SKM-1 treated with dmso at 0.1 percent for 144 hours (cell line): ENCODE measurements at regions not wholly inside any gene's neighbourhood (a gene's known extent, or its start where the extent isn't known, plus 50 kb on each side); places are given as distances from the start of the nearest gene placed in this dataset.

ENCODE experiments used
- DNase-seq: peaks from one replicate; lab custom pipeline; 2025; ENCODE audit not compliant: unreplicated experiment; lab: John Stamatoyannopoulos, UW

DNA sequence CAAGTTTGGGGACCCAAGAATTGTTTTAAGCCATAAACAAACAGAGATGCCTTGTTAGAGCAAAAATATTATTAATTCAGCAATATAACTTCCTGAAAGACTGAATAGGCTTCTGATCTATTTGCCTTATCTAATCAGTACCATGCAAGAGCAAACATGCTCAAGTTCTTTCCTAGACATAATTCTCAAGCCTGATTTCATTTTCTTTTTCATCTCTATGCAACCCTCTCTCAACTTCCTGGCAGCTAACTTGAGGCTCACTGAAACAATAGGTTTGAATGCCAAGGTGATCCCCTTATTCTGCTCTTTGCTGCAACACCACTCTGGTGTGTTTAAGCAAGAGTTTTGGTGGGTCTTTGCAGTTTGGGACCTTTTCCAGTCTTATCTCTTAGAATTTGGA, 230.9 kb upstream of the CD96 start:
- no peak for DNase-seq

GRCh38 chr3:111311709-111312235, 230.2 kb upstream of the CD96 start:
- DNase-seq: peak; percentile 21

- DNase-seq: no peak
Measured at GRCh38 chr3:111314181-111314873, 227.7 kb upstream of the CD96 start.

DNA sequence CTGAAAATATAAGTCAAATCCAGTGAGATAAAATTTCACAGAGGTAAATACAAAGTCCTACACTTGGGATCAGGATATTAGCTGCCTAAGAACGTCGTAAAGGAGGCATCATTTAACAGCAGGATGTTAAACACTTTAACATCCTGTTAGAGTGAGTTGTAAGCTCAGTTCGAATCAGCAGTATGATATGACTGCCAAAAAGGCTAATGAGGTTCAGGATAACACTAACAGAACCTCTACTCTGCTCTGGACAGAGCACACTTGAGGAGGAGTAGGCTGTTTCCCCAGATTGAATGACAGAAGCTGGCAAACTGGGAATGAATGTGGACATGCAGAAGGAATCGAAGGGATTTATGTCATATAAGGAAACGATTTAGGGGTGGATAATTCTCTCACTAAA, 227.1 kb upstream of the CD96 start:
- no peak for DNase-seq

DNA sequence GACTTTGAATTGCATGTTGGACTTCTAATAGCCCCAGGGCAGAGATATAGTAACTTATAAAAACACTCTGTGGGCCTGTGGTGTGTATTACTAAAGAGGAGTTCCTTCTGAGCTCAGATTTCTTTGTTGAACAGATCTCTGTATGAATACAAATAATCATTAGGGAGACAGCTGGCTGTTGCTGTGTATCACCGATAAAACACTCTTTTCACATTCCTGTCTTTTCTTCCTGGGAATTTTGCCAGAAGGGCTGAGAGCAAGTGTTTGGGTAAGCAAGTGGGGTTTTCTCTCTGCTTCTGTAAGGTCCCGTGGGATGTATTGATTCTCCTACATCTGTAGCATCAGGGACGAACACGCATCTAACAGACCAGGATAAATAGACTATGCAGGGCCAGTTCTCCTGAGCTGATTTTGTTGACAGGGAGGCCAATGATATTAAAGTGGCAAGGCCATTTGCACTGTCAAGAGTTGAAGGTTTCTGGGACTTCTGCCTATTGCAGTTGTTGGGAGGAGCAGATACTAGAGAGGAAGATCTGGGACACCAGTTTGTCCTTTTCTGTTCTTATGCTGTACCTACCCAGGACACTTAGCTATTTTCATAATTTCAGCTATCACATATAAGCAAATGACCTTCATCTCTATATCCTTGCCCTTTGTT, 225.9 kb upstream of the CD96 start:
- DNase-seq: no peak

- DNase-seq: no peak
Measured at GRCh38 chr3:111318289-111318688, 223.7 kb upstream of the CD96 start.

DNA sequence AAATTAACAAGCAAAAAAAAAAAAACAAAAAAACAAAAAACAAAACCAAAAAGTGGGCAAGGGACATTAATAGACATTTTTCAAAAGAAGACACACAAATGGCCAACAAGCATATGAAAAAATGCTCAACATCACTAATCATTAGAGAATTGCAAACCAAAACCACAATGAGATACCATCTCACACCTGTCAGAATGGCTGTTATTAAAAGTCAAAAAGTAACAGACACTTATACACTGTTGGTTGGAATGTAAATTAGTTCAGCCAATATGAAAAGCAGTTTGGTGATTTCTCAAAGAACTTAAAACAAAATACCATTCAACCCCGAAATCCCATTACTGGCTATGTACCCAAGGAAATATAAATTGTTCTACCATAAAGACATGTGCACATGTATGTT, 222.4 kb upstream of the CD96 start:
- DNase-seq: no peak

- DNase-seq: no peak
Measured at GRCh38 chr3:111321786-111322185, 220.2 kb upstream of the CD96 start.

GRCh38 chr3:111323019-111323418, 219.0 kb upstream of the CD96 start:
- no peak for DNase-seq

- no peak for DNase-seq
Measured at GRCh38 chr3:111324151-111324550, 217.8 kb upstream of the CD96 start.

GRCh38 chr3:111324645-111325044, 217.4 kb upstream of the CD96 start:
- DNase-seq: no peak

DNA sequence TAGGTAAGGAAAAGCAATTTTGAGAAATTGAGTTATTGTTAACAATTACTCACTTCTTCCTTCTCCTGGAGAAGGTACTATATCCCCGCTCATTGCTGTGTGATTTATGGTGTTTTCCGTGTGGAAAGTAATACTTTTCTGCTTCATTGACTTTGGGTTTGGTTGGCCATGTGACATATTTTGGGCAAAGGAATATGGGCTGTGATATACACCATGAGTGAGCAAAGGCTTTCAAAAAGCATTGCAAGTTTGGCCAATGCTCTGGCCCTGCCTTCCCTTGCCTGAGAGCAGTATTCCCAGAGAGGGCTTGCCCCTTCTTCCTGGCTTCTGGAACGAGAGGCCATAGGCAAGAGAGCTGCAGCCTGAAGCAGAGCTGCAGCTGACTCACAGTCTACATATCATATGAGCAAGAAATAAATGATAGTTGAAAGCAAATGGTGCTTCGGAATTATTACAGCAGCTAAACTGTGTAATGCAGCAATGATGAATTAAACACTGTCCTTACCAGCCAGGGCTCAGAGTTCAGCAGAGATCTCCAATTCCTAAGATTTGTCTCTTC, 216.8 kb upstream of the CD96 start:
- DNase-seq: no peak

DNA sequence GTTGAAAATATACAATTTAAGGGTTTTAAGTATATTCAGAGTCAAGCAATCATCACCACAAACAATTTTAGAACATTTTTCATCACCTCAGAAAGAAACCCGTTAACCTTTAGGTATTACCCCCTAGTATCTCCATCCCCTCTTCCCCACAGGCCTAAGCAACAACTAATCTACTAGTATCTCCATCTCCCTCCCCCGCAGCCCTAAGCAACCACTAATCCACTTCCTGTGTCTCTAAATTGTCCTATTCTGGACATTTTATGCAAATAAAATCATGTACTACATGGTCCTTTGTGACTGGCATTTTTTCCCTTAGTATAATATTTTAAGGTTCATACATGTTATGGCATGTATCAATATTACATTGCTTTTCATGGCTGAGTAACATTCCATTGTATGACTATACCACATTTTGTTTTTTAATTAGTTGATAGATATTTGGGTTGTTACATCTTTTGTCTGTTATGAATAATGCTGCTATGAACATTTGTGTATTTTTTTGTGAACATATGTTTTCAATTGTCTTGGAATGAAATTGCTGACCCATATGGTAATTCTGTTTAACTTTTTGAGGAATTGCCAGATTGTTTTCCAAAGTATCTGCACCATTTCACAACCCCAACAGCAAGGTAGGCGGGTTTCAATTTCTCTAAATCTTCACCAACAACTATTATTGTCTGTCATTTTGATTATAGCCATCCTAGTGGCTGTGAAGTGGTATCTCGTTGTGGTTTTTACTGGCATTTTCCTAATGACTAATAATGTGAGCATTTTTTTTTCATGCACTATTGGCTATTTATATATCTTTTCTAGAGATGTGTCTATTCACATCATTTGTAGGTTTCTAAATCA, 215.6 kb upstream of the CD96 start:
- DNase-seq: no peak

- DNase-seq: no peak
Measured at GRCh38 chr3:111331306-111331705, 210.7 kb upstream of the CD96 start.

DNA sequence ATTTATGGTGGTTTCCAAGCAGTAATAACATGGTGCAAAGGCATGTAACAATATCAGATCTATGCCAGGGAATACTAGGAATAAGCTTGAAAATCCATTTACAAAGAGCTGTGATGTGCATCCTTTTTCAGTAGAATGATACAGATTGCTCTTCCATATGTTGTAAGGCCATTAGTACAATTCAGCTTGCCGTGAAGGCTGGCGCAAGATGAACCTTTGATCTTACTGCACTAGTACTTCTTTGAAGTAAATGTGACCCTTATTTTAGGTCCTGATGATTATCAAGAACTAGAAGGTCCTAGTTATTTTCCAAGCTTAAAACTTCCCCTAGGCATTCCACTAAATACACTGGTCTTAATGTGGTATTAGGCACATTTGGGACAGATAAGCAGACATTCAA, 210.1 kb upstream of the CD96 start:
- no peak for DNase-seq

DNA sequence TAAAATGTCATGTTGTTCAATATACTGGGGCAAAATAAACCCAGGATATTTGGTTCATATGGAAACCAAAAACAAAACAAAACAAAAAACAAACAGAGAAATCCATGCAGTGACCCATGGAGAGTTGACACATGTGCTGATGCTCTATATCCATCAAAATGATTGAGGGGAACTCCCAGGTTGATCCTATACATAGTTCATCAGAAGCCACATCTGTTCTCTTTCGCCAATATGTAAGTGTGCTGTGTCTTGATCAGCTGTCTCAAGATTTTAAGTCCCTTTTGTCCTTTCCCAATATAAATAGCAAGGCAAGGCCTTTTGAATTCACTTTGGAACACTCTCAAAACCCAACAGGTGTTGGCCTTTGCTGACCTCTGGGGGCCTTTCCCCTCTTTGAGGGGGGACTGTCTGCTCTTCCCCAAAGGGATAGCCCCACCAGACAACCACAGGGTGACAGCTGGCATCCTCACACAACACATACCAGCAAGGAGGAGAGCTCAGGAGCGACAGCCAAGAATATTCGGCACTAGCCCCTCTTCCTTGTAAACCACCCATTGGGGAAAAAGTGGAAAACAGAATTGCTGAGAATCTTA, 209.4 kb upstream of the CD96 start:
- DNase-seq: no peak

DNA sequence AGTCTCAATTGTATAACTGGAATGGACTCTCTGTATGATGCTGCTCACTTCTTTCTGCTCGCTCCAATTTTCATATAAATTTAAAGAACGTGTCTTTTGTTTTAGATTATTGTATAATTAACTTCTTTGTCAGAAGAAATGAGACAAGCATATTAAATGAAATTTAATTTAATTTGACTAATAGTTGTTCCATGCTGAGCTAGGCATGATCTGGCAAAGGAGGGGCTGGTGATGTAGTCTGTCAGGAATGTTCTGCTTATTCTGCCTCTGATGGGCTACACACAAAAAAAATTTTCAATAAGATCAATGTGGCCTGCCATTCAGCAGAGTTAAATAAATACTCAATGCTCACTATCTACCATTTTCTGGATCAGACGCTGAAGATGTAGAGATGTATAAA, 208.4 kb upstream of the CD96 start:
- no peak for DNase-seq

DNA sequence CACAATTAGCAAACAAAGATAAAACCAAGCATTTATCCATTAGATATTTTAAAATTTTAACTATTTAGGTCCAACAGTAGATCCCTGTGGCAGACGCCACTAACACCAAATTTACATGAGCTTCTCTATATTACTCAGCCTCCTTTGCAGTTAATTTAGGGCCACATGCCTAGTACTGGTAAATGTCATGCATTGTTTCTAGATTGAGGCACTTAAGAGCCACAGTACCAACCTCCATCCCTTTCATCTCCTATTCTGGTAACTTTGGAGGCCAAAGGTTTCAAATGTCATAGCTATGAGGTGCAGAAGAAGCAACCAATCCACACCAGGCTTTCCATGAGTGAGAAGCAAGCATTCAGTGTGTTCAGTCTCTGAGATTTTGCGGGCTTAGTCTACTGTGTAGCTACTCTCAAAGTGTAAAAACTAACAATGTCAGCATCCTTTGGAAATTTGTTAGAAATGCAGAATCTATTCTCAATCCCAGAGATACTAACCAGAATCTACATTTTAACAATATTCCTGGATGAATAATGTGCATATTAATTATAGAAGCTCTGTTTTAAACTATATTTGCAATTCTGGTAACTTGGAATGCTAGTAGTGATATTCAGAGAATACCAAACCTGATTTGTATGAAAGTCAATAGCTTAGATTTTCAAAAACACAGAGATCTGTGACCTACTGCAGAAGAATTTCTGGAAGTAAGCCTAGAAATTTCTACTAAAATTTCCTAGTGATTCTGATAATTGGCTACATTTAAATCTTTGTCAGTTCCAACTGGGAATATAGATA, 206.3 kb upstream of the CD96 start:
- DNase-seq: no peak

DNA sequence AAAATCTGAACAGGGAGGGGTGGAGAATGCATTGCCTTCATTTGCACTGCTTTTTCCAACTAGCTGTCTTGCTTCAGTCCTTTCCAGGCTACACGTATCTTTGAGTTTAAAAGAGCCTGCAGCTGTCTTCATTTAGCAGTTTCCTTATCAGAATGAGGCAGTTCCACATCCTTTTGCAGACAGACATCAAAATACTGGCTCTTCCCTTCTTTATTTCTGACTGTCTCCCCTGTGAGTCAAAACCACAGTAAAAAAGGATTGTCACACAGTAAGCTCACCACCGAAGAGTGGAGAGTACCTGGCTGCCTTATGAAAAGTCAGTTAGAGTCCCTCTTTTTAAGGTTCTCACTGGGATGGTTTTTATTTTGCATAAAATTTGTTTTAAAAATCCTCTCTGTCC, 205.5 kb upstream of the CD96 start:
- no peak for DNase-seq

- DNase-seq: peak; percentile 3
Measured at GRCh38 chr3:111338059-111338698, 203.8 kb upstream of the CD96 start.
